HCT116 (cell line): ENCODE measurements at regions not wholly inside any gene's neighbourhood (a gene's known extent, or its start where the extent isn't known, plus 50 kb on each side); places are given as distances from the start of the nearest gene placed in this dataset.

Experiments
- ATF3 ChIP-seq: IDR thresholded peaks from 2 replicates; pipeline ENCODE4 v1.6.1; 2012
- POLR2A ChIP-seq: IDR thresholded peaks from 2 replicates; pipeline ENCODE4 v1.7.0; 2011; ENCODE audit warnings: borderline replicate concordance; ENCODE audit not compliant: insufficient read depth, insufficient read length; ENCODE audit errors: extremely low read depth

DNA sequence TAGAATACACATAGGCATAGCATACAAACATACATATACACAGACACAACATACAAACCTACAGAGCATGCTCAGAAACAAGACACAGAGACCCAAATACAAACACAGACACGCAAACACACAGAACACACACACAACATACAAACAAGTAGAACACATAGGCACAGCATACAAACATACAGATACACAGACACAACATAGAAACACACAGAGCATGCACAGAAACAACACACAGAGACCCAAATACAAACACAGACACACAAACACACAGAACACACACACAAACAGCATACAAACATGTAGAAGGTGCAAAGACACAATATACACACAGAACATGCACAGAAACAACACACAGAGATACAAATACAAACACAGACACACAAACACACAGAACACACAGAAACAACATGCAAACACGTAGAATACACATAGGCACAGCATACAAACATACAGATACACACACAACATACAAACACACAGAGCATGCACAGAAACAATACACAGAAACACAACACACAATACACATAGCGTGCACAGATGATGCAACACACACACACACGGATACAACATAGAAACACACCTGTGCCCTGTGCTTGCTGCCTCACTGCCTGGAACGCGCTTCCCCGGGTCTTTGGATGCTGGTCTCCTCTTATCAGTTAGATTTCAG lies 469.0 kb upstream of the CDH4 start:
- TF ChIP-seq ATF3 (no peak), POLR2A (no peak)
